Mammary epithelial cell (primary cell): ENCODE measurements at regions not wholly inside any gene's neighbourhood (a gene's known extent, or its start where the extent isn't known, plus 50 kb on each side); places are given as distances from the start of the nearest gene placed in this dataset.

ENCODE experiments used
- EZH2 ChIP-seq: IDR thresholded peaks from 2 replicates; pipeline ENCODE4 v1.6.1; 2012; ENCODE audit warnings: low read length, inconsistent platforms, borderline replicate concordance
- TF ChIP-seq, protein P1 (sequence below), 2 donors: IDR thresholded peaks in 1 of 2; conservative IDR thresholded peaks in 1 of 2; 2 replicates each; pipeline ENCODE4 v1.5.1; 2011 to 2012; ENCODE audit warnings: inconsistent platforms in 2 of 2, low read length in 2 of 2, mild to moderate bottlenecking in 2 of 2, control low read depth in 1 of 2, low read depth in 1 of 2; ENCODE audit not compliant: insufficient read depth in 1 of 2; ENCODE audit errors: extremely low read depth in 1 of 2

GRCh38 chr16:82440336-82440735 is 186.4 kb upstream of the CDH13 start:
- TF ChIP-seq, protein P1, sequence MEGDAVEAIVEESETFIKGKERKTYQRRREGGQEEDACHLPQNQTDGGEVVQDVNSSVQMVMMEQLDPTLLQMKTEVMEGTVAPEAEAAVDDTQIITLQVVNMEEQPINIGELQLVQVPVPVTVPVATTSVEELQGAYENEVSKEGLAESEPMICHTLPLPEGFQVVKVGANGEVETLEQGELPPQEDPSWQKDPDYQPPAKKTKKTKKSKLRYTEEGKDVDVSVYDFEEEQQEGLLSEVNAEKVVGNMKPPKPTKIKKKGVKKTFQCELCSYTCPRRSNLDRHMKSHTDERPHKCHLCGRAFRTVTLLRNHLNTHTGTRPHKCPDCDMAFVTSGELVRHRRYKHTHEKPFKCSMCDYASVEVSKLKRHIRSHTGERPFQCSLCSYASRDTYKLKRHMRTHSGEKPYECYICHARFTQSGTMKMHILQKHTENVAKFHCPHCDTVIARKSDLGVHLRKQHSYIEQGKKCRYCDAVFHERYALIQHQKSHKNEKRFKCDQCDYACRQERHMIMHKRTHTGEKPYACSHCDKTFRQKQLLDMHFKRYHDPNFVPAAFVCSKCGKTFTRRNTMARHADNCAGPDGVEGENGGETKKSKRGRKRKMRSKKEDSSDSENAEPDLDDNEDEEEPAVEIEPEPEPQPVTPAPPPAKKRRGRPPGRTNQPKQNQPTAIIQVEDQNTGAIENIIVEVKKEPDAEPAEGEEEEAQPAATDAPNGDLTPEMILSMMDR (conservative IDR thresholded peaks at IDR 0.05 in 1 of 2, IDR thresholded peaks at IDR 0.05 in 1 of 2; ENCODE audit: extremely low read depth in 1 of 2, insufficient read depth in 1 of 2, low read depth in 1 of 2, low read length in 2 of 2), result no peak
- no peak for TF ChIP-seq EZH2
